ENCODE measurements at regions not wholly inside any gene's neighbourhood (a gene's known extent, or its start where the extent isn't known, plus 50 kb on each side); places are given as distances from the start of the nearest gene placed in this dataset.

- no peak for TF ChIP-seq TAF1 (IDR thresholded peaks at IDR 0.05; ENCODE audit: low read depth)
- TF ChIP-seq CEBPB (IDR thresholded peaks at IDR 0.05), result no peak
- TF ChIP-seq TCF12 (IDR thresholded peaks at IDR 0.05; ENCODE audit: low read depth), result no peak
- TF ChIP-seq FOXM1 (IDR thresholded peaks at IDR 0.05; ENCODE audit: borderline replicate concordance, low read depth), result no peak
- no peak for TF ChIP-seq MAX (IDR thresholded peaks at IDR 0.05)
These were observed 555.8 kb upstream of the CDH9 start for GRCh38 chr5:27594141-27594540.

All from Ishikawa (cell line).